ENCODE measurements at regions not wholly inside any gene's neighbourhood (a gene's known extent, or its start where the extent isn't known, plus 50 kb on each side); places are given as distances from the start of the nearest gene placed in this dataset.

- H3K4me2 ChIP-seq (ENCODE audit: low read length) = no peak overlapping the region
- H3K9me3 ChIP-seq (ENCODE audit: control insufficient read depth, insufficient read depth, low read length) = no peaks in the 10 kb centered on the region
- H3K36me3 ChIP-seq (ENCODE audit: control insufficient read depth, low read length) = no peaks in the 10 kb centered on the region
- no peaks in the 10 kb centered on the region for H4K20me1 ChIP-seq (ENCODE audit: control insufficient read depth, insufficient read depth, low read depth, low read length)
- H3K9me2 ChIP-seq (replicated peaks; ENCODE audit: control insufficient read depth, low read length) = no peaks in the 10 kb centered on the region
- no peak overlapping the region for H3K4me3 ChIP-seq (ENCODE audit: low read length)
- H3K4me1 ChIP-seq (ENCODE audit: control insufficient read depth, low read length) = no peaks in the 10 kb centered on the region
- H3K27ac ChIP-seq (ENCODE audit: low read depth, low read length) = no peak overlapping the region
- TF ChIP-seq CTCF (IDR thresholded peaks at IDR 0.05; ENCODE audit: low read depth, low read length, poor library complexity, severe bottlenecking) (no peak), EZH2phosphoT487 (IDR thresholded peaks at IDR 0.05; ENCODE audit: borderline replicate concordance, low read length) (no peak)
- no peaks in the 10 kb centered on the region for H3F3A ChIP-seq (ENCODE audit: control insufficient read depth, insufficient read depth)
- H3K79me2 ChIP-seq (ENCODE audit: control insufficient read depth, low read length) = no peaks in the 10 kb centered on the region
- 0 out of 2 replicates have a peak, but pooled peaks cover 3% of the 10 kb centered on the region for H3K27me3 ChIP-seq (ENCODE audit: control insufficient read depth, low read length)
These were observed 143.5 kb upstream of the NCK2 start for GRCh38 chr2:105600949-105601794.

GRCh38 chr2:105600602-105600948 is 144.1 kb upstream of the NCK2 start:
- Histone ChIP-seq H3K4me3 (ENCODE audit: low read length) (no peak overlapping the region), H3K9me2 (replicated peaks; ENCODE audit: control insufficient read depth, low read length) (no peaks in the 10 kb centered on the region), H3F3A (ENCODE audit: control insufficient read depth, insufficient read depth) (no peaks in the 10 kb centered on the region), H4K20me1 (ENCODE audit: control insufficient read depth, insufficient read depth, low read depth, low read length) (no peaks in the 10 kb centered on the region), H3K4me2 (ENCODE audit: low read length) (no peak overlapping the region), H3K4me1 (ENCODE audit: control insufficient read depth, low read length) (no peaks in the 10 kb centered on the region), H3K27ac (ENCODE audit: low read depth, low read length) (no peak overlapping the region), H3K9me3 (ENCODE audit: control insufficient read depth, insufficient read depth, low read length) (no peaks in the 10 kb centered on the region), H3K27me3 (ENCODE audit: control insufficient read depth, low read length) (0 out of 2 replicates have a peak, but pooled peaks cover 3% of the 10 kb centered on the region), H3K36me3 (ENCODE audit: control insufficient read depth, low read length) (no peaks in the 10 kb centered on the region), H3K79me2 (ENCODE audit: control insufficient read depth, low read length) (no peaks in the 10 kb centered on the region)
- TF ChIP-seq CTCF (IDR thresholded peaks at IDR 0.05; ENCODE audit: low read depth, low read length, poor library complexity, severe bottlenecking) (no peak), EZH2phosphoT487 (IDR thresholded peaks at IDR 0.05; ENCODE audit: borderline replicate concordance, low read length) (no peak)

GRCh38 chr2:105600037-105600442 is 144.7 kb upstream of the NCK2 start:
- no peaks in the 10 kb centered on the region for H4K20me1 ChIP-seq (ENCODE audit: control insufficient read depth, insufficient read depth, low read depth, low read length)
- no peak overlapping the region for H3K4me3 ChIP-seq (ENCODE audit: low read length)
- H3K4me2 ChIP-seq (ENCODE audit: low read length) = no peak overlapping the region
- no peaks in the 10 kb centered on the region for H3K79me2 ChIP-seq (ENCODE audit: control insufficient read depth, low read length)
- H3K27me3 ChIP-seq (ENCODE audit: control insufficient read depth, low read length) = 0 out of 2 replicates have a peak, but pooled peaks cover 3% of the 10 kb centered on the region
- H3K36me3 ChIP-seq (ENCODE audit: control insufficient read depth, low read length) = no peaks in the 10 kb centered on the region
- H3K27ac ChIP-seq (ENCODE audit: low read depth, low read length) = no peak overlapping the region
- TF ChIP-seq EZH2phosphoT487 (IDR thresholded peaks at IDR 0.05; ENCODE audit: borderline replicate concordance, low read length) = no peak
- TF ChIP-seq CTCF (IDR thresholded peaks at IDR 0.05; ENCODE audit: low read depth, low read length, poor library complexity, severe bottlenecking) = no peak
- no peaks in the 10 kb centered on the region for H3K9me2 ChIP-seq (replicated peaks; ENCODE audit: control insufficient read depth, low read length)
- H3K9me3 ChIP-seq (ENCODE audit: control insufficient read depth, insufficient read depth, low read length) = no peaks in the 10 kb centered on the region
- H3F3A ChIP-seq (ENCODE audit: control insufficient read depth, insufficient read depth) = no peaks in the 10 kb centered on the region
- no peaks in the 10 kb centered on the region for H3K4me1 ChIP-seq (ENCODE audit: control insufficient read depth, low read length)

Measured in DOHH2 (cell line).